Stimulated activated CD8-positive, alpha-beta memory T cell treated with anti-CD3 and anti-CD28 coated beads, Interleukin-2, amount 100 ng/mL, for 48 hours (primary cell): ENCODE measurements at regions not wholly inside any gene's neighbourhood (a gene's known extent, or its start where the extent isn't known, plus 50 kb on each side); places are given as distances from the start of the nearest gene placed in this dataset.
"Not testable (repeated sequence)": the region's sequence is repeated elsewhere in the genome, so short reads cannot be mapped to it uniquely, and the experiment has no call there.

ENCODE experiments used
- DNase-seq, 2 donors: peaks; one replicate each; pipeline ENCODE4 v3.0.0-alpha.2; 2020; ENCODE audit warnings: low read depth in 2 of 2

DNA sequence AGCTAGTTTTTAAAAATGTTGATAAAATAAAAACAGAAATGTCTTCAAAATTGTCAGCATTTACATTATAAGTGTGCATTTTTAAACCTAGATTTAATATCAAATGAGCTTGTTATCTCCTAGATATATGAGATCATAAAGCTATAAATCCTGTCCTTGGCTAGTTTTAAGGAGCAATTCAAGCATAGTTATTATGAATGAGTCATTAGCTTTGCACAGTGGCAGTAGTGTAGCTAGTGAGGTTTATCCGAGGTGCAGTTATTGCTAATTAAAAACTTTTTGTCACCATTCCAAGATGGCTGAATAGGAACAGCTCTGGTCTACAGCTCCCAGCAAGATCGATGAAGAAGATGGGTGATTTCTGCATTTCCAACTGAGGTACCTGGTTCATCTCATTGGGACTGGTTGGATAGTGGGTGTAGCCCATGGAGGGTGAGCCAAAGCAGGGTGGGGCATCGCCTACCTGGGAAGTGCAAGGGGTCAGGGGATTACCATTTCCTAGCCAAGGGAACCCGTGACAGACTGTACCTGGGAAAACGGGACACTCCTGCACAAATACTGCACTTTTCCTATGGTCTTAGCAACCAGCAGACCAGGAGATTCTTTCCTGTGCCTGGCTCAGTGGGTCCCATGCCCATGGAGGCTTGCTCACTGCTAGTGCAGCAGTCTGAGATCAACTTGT lies 108.8 kb upstream of the SYNCRIP start:
- no peak for DNase-seq

DNA sequence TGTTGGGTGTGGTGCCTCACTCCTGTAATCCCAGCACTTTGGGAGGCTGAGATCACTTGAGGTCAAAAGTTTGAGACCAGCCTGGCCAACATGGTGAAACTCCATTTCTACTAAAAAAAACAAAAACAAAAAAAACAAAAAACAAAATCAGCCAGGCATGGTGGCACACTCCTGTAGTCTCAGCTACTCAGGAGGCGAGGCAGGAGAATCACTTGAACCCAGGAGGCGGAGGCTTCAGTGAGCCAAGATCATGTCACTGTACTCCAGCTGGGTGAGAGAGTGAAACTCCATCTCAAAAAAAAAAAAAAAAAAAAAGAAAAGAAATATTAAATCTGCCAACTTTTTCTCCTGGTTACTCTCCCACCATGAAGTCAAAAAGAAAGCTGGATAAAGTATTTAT lies 107.5 kb upstream of the SYNCRIP start:
- DNase-seq = not testable (repeated sequence)

DNA sequence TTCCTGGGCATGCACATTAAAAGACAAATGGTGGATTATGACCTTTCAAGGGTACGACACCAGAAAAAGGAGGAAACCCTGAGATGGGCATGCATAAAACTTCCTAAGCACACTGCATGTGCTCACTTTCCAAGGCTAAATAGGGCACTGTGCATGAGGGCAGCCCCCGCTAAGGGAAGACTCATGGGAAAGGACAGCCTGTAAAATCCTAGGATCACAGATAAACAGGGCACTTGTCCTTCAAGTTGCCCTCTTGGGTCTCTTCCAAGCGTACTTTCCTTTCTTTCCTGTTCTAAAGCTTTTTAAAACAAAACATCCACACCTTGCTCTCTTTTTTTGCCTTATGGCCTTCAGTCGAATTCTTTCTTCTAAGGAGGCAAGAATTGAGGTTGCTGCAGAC lies 106.5 kb upstream of the SYNCRIP start:
- no peak for DNase-seq

DNA sequence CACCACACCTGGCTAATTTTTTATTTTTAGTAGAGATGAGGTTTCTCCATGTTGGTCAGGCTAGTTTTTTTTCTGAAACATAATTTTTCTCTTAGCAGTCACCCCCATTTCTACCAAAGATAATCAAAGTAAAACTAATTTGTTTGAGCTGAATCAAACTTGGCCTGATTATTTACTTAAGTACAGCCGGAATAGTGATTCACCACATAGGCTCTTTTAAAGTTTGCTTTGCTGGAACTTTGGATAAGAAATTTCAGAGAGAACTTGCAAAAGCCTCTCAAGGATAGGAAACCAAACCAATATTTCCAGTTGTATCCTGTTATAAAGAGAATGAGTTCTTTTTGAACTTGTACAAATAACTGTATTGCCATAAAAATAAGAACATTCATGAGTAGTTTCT lies 105.0 kb upstream of the SYNCRIP start:
- DNase-seq = no peak

DNA sequence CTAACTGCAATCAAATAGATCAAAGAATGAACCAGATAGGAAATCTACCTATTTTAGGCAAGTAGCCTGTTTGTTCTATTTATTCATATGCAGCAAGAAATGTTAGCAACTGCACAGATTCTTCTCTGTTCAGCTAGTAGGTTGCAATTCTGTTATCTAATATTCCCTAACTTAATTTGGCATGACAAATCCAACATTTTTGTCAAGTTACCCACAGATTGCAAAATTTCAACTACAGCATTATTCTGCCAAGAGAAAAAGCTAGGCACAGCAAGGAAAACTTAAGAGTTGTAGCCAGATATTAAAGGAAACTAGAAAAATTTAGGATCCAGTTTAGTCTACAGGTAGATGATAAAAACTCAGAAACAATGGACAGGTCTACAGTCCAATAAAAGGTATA lies 104.4 kb upstream of the SYNCRIP start:
- no peak for DNase-seq

DNA sequence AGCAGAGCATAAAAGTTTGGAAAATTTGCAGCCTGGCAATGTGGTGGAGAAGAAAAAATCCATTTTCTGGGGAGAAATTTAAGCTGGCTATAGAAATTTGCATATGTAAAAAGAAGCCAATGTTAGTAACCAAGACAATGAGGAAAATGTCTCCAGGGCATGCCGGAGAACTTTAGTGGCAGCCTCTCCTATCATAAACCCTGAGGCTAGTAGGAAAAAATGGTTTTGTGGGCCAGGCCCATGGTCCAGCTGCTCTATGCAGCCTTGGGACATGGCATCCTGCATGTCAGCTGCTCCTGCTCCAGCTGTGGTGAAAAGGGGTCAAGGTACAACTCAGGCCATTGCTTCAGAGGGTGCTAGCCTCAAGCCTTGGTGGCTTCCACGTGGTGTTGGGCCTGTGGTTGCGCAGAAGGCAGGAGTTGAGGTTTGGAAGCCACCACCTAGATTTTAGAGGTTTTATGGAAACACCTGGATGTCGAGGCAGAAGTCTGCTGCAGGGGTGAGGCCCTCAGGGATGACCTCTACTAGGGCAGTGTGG lies 101.8 kb upstream of the SYNCRIP start:
- DNase-seq = no peak

DNA sequence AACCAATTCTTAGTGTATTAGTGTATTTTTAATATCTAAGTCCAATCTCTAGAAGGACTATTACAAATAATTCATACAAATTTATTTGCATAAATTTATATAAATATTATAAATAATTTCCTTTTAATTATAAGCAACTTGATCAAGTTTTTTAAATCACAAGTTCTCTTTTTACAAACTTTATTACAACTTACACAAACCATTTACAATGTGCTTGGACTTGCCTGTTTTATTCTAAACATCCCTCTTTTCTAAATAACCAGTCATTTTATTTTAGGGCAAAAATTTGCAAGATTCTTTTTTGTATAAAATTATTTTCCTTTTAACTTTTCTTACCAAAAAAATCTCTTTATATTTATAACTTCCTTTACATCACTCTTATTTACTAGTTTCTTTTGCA lies 83.5 kb upstream of the SYNCRIP start:
- DNase-seq = no peak

DNA sequence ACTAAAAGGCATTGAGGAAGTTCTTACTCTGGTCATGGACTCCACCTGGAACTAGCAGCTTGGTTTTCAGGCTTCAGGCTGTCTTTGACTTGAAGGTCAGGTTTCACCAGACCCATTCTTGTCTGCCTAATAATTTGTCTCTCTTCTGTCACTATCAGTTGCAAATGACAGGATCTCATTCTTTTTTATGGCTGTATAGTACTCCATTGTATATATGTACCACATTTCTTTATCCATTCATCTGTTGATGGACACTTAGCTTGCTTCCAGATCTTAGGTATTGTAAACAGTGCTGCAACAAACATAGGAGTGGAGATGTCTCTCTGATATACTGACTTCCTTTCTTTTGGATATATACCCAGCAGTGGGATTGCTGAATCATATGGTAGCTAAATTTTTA lies 73.1 kb upstream of the SYNCRIP start:
- DNase-seq = no peak

DNA sequence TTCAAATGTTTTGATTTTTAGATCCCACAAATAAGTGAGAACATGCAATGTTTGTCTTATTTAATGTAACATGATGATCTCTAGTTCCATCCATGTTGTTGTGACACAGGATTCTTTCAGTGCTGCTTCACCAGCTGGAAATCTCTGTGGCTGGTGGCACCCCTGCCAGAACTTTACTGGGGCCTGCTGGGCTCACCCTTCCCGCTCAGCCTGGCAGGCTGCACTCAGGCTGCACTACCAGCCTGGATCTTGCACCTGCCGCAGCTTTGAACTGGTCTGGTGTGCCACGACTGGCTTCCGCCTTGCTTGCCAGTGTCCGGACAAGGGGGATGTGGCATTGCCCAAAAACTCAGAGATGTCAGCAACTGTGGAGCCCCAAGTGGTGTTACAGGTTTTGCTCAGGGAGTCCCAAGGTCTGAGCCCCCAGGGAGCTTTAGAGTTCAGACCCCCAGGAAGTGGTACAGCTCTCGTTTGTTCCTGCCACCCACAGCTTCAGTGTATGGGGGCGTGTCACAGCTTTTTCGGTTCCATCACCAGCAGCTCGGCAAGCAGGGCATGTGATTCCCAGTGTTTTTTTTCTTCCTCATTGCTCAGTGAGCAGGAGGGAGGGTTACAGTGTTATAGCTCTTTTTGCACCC lies 72.3 kb upstream of the SYNCRIP start:
- DNase-seq = no peak

DNA sequence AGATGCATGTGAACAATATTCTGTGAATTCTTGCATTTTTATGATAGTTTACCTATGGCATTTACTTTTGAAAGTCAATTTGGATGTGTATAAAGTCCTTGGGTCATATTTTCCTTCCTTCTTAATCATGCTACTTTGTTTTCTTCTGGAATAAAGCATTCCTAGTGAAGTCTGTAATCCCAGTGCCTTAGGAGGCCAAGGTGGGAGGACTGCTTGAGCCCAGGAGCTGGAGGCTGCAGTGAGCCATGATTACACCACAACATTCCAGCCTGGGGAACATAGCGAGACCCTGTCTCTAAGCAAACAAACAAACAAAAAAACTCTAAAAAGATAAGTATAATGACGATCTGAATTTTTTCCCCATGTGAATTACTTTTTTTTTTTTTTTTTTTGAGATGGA lies 69.7 kb upstream of the SYNCRIP start:
- no peak for DNase-seq

DNA sequence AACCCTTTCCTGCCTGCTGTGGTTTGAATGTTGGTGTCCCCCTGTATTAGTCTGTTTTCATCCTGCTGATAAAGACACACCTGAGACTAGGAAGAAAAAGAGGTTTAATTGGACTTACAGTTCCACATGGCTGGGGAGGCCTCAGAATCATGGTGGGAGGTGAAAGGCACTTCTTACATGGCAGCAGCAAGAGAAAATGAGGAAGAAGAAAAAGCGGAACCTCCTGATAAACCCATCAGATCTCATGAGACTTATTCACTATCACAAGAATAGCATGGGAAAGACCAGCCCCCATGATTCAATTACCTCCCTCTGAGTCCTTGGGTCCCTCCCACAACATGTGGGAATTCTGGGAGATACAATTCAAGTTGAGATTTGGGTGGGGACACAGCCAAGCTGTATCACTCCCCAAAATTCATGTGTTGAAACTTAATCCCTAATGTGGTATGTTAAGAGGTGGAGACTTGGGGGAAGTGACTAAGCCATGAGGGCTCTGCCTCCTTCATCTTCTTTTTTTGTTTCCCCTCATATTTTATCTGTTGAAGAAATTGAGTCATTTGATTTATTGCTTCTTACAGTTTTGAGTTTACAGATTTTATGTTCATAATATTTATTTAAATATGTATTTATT lies 64.9 kb upstream of the SYNCRIP start:
- DNase-seq = not testable (repeated sequence)

DNA sequence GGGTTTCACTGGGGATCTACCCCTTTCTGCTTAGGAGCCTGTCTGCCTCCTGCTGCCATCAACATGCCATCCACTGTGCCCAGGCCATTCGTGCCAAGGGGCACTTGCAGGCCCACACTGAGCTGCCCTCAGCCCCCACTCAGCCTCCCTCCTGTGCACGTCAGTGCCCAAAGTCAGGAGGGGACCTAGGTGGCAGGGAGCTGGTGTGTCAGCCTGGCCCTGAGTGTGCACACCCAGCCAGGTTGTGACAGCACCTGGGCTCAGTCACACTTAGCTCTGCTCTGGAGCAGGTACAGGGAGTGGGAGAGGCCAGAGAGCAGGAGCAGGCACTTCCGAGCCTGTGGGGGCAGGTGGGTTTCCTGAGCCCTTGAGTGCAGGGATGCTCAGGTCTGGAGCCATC lies 63.6 kb upstream of the SYNCRIP start:
- no peak for DNase-seq

DNA sequence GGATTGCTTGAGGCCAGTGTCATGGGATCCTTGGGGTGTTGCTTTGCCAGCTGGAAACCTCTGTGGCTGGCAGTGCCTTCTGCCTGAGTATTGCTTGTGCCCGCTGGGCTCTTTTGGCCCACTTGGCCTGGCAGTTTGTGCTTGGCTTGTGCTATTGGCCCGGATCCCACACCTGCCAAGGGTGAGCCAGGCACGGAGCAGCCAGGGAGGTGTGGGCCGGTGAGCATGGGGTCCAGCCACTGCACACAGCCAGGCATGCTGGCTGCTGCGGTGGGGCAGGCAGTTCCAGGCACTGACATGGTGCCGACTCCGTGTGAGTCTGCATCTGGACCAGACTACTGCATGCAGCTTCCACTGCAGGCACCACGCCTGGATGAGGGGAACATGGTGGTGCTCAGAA lies 62.5 kb upstream of the SYNCRIP start:
- DNase-seq = no peak

DNA sequence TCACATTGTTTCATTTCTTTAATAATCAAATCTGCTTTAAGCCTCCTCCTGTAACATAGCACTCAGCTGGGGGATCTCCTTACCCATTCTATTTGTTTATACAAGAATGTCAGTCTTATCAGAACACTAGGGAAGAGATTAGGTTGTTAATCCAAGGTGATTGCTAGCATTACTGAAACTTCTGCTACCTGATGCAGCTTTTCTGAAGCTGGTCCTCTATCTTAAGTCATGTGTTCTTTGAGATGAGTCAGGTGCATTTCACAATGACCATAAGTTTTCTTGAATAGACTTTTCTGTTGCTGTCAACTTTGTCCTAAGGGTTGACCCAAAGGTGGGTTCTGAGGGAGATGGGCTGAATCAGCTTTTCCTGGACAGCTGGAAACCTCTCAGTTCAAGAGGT lies 60.7 kb upstream of the SYNCRIP start:
- DNase-seq = no peak
